NT2/D1 (cell line): ENCODE measurements at regions not wholly inside any gene's neighbourhood (a gene's known extent, or its start where the extent isn't known, plus 50 kb on each side); places are given as distances from the start of the nearest gene placed in this dataset.

Experiments used
- YY1 ChIP-seq: IDR thresholded peaks from 2 replicates; pipeline ENCODE4 v1.6.1; 2011; ENCODE audit not compliant: insufficient read length, insufficient read depth
- ZNF274 ChIP-seq: IDR thresholded peaks from 2 replicates; pipeline ENCODE4 v1.6.1; 2011; ENCODE audit warnings: mild to moderate bottlenecking, low read depth, low read length

DNA sequence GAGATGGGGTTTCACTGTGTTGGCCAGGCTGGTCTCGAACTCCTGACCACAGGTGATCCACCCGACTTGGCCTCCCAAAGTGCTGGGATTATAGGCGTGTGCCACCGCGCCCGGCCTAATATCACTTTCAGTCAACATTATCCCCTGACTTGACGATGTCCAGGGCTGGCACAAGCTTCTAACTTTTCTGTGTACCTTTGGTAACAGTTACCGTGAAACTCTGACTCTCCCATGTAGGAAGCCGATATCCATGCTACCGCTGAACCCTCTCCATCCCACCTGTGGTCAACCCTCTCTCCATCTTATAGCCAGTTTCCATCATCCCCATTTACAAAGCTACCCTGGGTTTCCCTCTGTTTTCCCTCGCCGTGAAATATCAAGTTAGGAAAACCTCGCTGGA, 77.5 kb downstream of the CRLF2 start:
- TF ChIP-seq ZNF274 = no peak
- no peak for TF ChIP-seq YY1
